Subcutaneous abdominal adipose tissue (tissue), 5 donors: ENCODE measurements at regions not wholly inside any gene's neighbourhood (a gene's known extent, or its start where the extent isn't known, plus 50 kb on each side); places are given as distances from the start of the nearest gene placed in this dataset.

ENCODE experiments used
- H3K27ac ChIP-seq: one replicate; pipeline ENCODE4 v1.7.0; 2013; ENCODE audit warnings: low read depth, mild to moderate bottlenecking, inconsistent platforms, low read length, moderate library complexity
- H3K27me3 ChIP-seq, 5 donors: one replicate each; pipeline ENCODE4 v1.7.0; 2013; ENCODE audit warnings: low read length in 5 of 5, inconsistent platforms in 1 of 5; ENCODE audit not compliant: control insufficient read depth in 5 of 5, insufficient read depth in 4 of 5
- H3K36me3 ChIP-seq, 5 donors: one replicate each; pipeline ENCODE4 v1.7.0; 2013; ENCODE audit warnings: low read length in 5 of 5; ENCODE audit not compliant: control insufficient read depth in 5 of 5, insufficient read depth in 5 of 5
- H3K4me1 ChIP-seq, 5 donors: one replicate each; pipeline ENCODE4 v1.7.0; 2013; ENCODE audit warnings: low read length in 5 of 5, mild to moderate bottlenecking in 3 of 5, moderate library complexity in 1 of 5; ENCODE audit not compliant: control insufficient read depth in 5 of 5, insufficient read depth in 5 of 5
- H3K4me3 ChIP-seq, 5 donors: one replicate each; pipeline ENCODE4 v1.7.0; 2013; ENCODE audit warnings: low read length in 5 of 5, low read depth in 1 of 5
- H3K9ac ChIP-seq, 5 donors: one replicate each; pipeline ENCODE4 v1.7.0; 2013; ENCODE audit warnings: low read length in 5 of 5, mild to moderate bottlenecking in 4 of 5, moderate library complexity in 3 of 5
- H3K9me3 ChIP-seq, 5 donors: one replicate each; pipeline ENCODE4 v1.7.0; 2013; ENCODE audit warnings: low read length in 5 of 5; ENCODE audit not compliant: control insufficient read depth in 5 of 5
- donor health status: healthy.
- donor health status: healthy.
- donor health status: healthy.
- donor health status: healthy.
- donor health status: healthy.

- Histone ChIP-seq H3K27me3 (no peaks in the 10 kb centered on the region), H3K36me3 (no peaks in the 10 kb centered on the region), H3K9ac (no peak overlapping the region), H3K4me3 (no peak overlapping the region), H3K9me3 (no peaks in the 10 kb centered on the region), H3K27ac (no peak overlapping the region), H3K4me1 (no peaks in the 10 kb centered on the region)
These were observed 58.6 kb upstream of the SLC38A4 start for GRCh38 chr12:46884362-46884761.

GRCh38 chr12:46886541-46887041 lies 60.8 kb upstream of the SLC38A4 start:
- no peaks in the 10 kb centered on the region for H3K4me1 ChIP-seq
- no peak overlapping the region for H3K4me3 ChIP-seq
- no peaks in the 10 kb centered on the region for H3K36me3 ChIP-seq
- no peak overlapping the region for H3K9ac ChIP-seq
- peaks cover 0 to 2% (median 0%) of the 10 kb centered on the region in 5 donors for H3K9me3 ChIP-seq
- no peaks in the 10 kb centered on the region for H3K27me3 ChIP-seq
- H3K27ac ChIP-seq = no peak overlapping the region

GRCh38 chr12:46887870-46888269 lies 62.1 kb upstream of the SLC38A4 start:
- Histone ChIP-seq H3K9me3 (peaks cover 0 to 2% (median 0%) of the 10 kb centered on the region in 5 donors), H3K36me3 (no peaks in the 10 kb centered on the region), H3K27me3 (no peaks in the 10 kb centered on the region), H3K4me3 (no peak overlapping the region), H3K27ac (no peak overlapping the region), H3K9ac (no peak overlapping the region), H3K4me1 (no peaks in the 10 kb centered on the region)

- peaks cover 0 to 2% (median 0%) of the 10 kb centered on the region in 5 donors for H3K9me3 ChIP-seq
- no peaks in the 10 kb centered on the region for H3K27me3 ChIP-seq
- H3K9ac ChIP-seq = no peak overlapping the region
- H3K4me3 ChIP-seq = no peak overlapping the region
- H3K4me1 ChIP-seq = no peaks in the 10 kb centered on the region
- no peak overlapping the region for H3K27ac ChIP-seq
- no peaks in the 10 kb centered on the region for H3K36me3 ChIP-seq
These were observed 62.8 kb upstream of the SLC38A4 start for GRCh38 chr12:46888568-46888967.

- no peaks in the 10 kb centered on the region for H3K27me3 ChIP-seq
- H3K27ac ChIP-seq = no peak overlapping the region
- no peak overlapping the region for H3K9ac ChIP-seq
- no peaks in the 10 kb centered on the region for H3K36me3 ChIP-seq
- no peak overlapping the region for H3K4me3 ChIP-seq
- H3K4me1 ChIP-seq = no peaks in the 10 kb centered on the region
- peaks cover 0 to 2% (median 0%) of the 10 kb centered on the region in 5 donors for H3K9me3 ChIP-seq
These were observed 65.5 kb upstream of the SLC38A4 start for GRCh38 chr12:46891306-46891705.

GRCh38 chr12:46892034-46892705 lies 66.4 kb upstream of the SLC38A4 start:
- Histone ChIP-seq H3K9me3 (peaks cover 0 to 2% (median 0%) of the 10 kb centered on the region in 5 donors), H3K9ac (no peak overlapping the region), H3K4me1 (no peaks in the 10 kb centered on the region), H3K27me3 (no peaks in the 10 kb centered on the region), H3K4me3 (no peak overlapping the region), H3K27ac (no peak overlapping the region), H3K36me3 (no peaks in the 10 kb centered on the region)

- Histone ChIP-seq H3K27ac (no peak overlapping the region), H3K9me3 (peaks cover 0 to 2% (median 0%) of the 10 kb centered on the region in 5 donors), H3K4me3 (no peak overlapping the region), H3K9ac (no peak overlapping the region), H3K27me3 (no peaks in the 10 kb centered on the region), H3K4me1 (no peaks in the 10 kb centered on the region), H3K36me3 (no peaks in the 10 kb centered on the region)
These were observed 67.1 kb upstream of the SLC38A4 start for GRCh38 chr12:46892887-46893286.

GRCh38 chr12:46893434-46893833 lies 67.6 kb upstream of the SLC38A4 start:
- Histone ChIP-seq H3K9me3 (peaks cover 0 to 3% (median 0%) of the 10 kb centered on the region in 5 donors), H3K27me3 (no peaks in the 10 kb centered on the region), H3K27ac (no peak overlapping the region)

GRCh38 chr12:46895726-46896125 lies 69.9 kb upstream of the SLC38A4 start:
- Histone ChIP-seq H3K4me3 (no peak overlapping the region), H3K4me1 (no peaks in the 10 kb centered on the region), H3K36me3 (no peaks in the 10 kb centered on the region), H3K27me3 (no peaks in the 10 kb centered on the region), H3K27ac (no peak overlapping the region), H3K9ac (no peak overlapping the region), H3K9me3 (peaks cover 0 to 3% (median 0%) of the 10 kb centered on the region in 5 donors)

More at GRCh38 chr12:46893434-46893833, 67.6 kb upstream of the SLC38A4 start:
- Histone ChIP-seq H3K9ac (no peak overlapping the region), H3K4me1 (no peaks in the 10 kb centered on the region), H3K36me3 (no peaks in the 10 kb centered on the region), H3K4me3 (no peak overlapping the region)

GRCh38 chr12:46896680-46897079 lies 70.9 kb upstream of the SLC38A4 start:
- H3K36me3 ChIP-seq = no peaks in the 10 kb centered on the region
- H3K27me3 ChIP-seq = no peaks in the 10 kb centered on the region
- no peaks in the 10 kb centered on the region for H3K4me1 ChIP-seq
- H3K9ac ChIP-seq = no peak overlapping the region
- H3K4me3 ChIP-seq = no peak overlapping the region
- peaks cover 0 to 3% (median 0%) of the 10 kb centered on the region in 5 donors for H3K9me3 ChIP-seq
- H3K27ac ChIP-seq = no peak overlapping the region
